HG03159 (cell line): ENCODE measurements at regions not wholly inside any gene's neighbourhood (a gene's known extent, or its start where the extent isn't known, plus 50 kb on each side); places are given as distances from the start of the nearest gene placed in this dataset.
A peak's percentile ranks its signal among the peaks of the same experiment; 100 is the strongest.
"Not testable (repeated sequence)": the region's sequence is repeated elsewhere in the genome, so short reads cannot be mapped to it uniquely, and the experiment has no call there.

Experiments
- ATAC-seq: cut with Tn5 transposase; IDR thresholded peaks from one replicate; pipeline ENCODE4 v1.9.1; 2021; ENCODE audit warnings: mild to moderate bottlenecking, moderate library complexity; ENCODE audit not compliant: unreplicated experiment

GRCh38 chr9:41075671-41076070, 52.8 kb downstream of the FOXD4L6 start:
- ATAC-seq, result not testable (repeated sequence)

GRCh38 chr9:41074356-41074942, 54.0 kb downstream of the FOXD4L6 start:
- ATAC-seq, result peak; percentile 76

- not testable (repeated sequence) for ATAC-seq
These were observed 54.8 kb downstream of the FOXD4L6 start for GRCh38 chr9:41073471-41074243.

- ATAC-seq, result peak; percentile 86
These were observed 64.2 kb downstream of the FOXD4L6 start for GRCh38 chr9:41064125-41064795.

GRCh38 chr9:41063243-41063642, 65.2 kb downstream of the FOXD4L6 start:
- not testable (repeated sequence) for ATAC-seq

- not testable (repeated sequence) for ATAC-seq
These were observed 68.9 kb downstream of the FOXD4L6 start for GRCh38 chr9:41059603-41060002.

- ATAC-seq, result peak; percentile 92
These were observed 74.7 kb downstream of the FOXD4L6 start for GRCh38 chr9:41053666-41054363.

- not testable (repeated sequence) for ATAC-seq
These were observed 79.8 kb downstream of the FOXD4L6 start for GRCh38 chr9:41048672-41049071.

- ATAC-seq, result not testable (repeated sequence)
These were observed 80.7 kb downstream of the FOXD4L6 start for GRCh38 chr9:41047792-41048191.

GRCh38 chr9:41044930-41045329, 83.6 kb downstream of the FOXD4L6 start:
- ATAC-seq, result not testable (repeated sequence)

- not testable (repeated sequence) for ATAC-seq
These were observed 85.0 kb downstream of the FOXD4L6 start for GRCh38 chr9:41043433-41043832.

- not testable (repeated sequence) for ATAC-seq
These were observed 86.4 kb downstream of the FOXD4L6 start for GRCh38 chr9:41042111-41042510.

- ATAC-seq, result not testable (repeated sequence)
These were observed 87.7 kb downstream of the FOXD4L6 start for GRCh38 chr9:41040705-41041342.

- ATAC-seq, result not testable (repeated sequence)
These were observed 93.2 kb downstream of the FOXD4L6 start for GRCh38 chr9:41035276-41035675.

- not testable (repeated sequence) for ATAC-seq
These were observed 93.7 kb downstream of the FOXD4L6 start for GRCh38 chr9:41034699-41035197.

- not testable (repeated sequence) for ATAC-seq
These were observed 94.6 kb downstream of the FOXD4L6 start for GRCh38 chr9:41033877-41034276.

GRCh38 chr9:41033360-41033759, 95.1 kb downstream of the FOXD4L6 start:
- not testable (repeated sequence) for ATAC-seq

GRCh38 chr9:41026912-41027676, 101.4 kb downstream of the FOXD4L6 start:
- ATAC-seq, result not testable (repeated sequence)

- ATAC-seq, result not testable (repeated sequence)
These were observed 106.1 kb downstream of the FOXD4L6 start for GRCh38 chr9:41022365-41022764.
